Fibroblast of skin of left biceps (primary cell): ENCODE measurements at regions not wholly inside any gene's neighbourhood (a gene's known extent, or its start where the extent isn't known, plus 50 kb on each side); places are given as distances from the start of the nearest gene placed in this dataset.
A peak's percentile ranks its signal among the peaks of the same experiment; 100 is the strongest.
"Not testable (repeated sequence)": the region's sequence is repeated elsewhere in the genome, so short reads cannot be mapped to it uniquely, and the experiment has no call there.

Experiments
- DNase-seq, 2 experiments: peaks; one replicate each; pipeline ENCODE4 v3.0.0-alpha.2; 2013; ENCODE audit warnings: low read depth in 2 of 2

GRCh38 chr14:86799244-86799647 is 1193.7 kb downstream of the GALC start:
- peak; percentile 98 to 99 for DNase-seq

DNA sequence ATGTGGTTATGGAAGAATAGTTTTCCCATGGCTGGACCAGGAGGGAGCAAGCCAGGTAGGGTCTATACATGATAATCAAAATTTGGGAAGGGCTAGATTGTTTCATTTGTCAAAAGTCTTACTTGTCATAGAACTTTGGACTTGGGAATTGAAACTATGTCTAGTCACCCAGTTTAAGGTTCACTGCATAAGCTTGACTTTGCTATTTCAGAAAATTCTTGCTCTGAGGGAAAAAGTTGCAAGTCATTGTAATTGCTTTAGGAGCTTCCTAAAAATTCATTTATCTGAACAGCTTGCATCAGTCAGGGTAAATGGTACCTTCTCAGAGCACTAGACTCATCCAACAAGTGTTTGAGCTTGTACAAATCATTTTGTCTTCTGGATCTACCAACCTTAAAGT is 1194.7 kb downstream of the GALC start:
- DNase-seq, result no peak

GRCh38 chr14:86797075-86797351 is 1196.0 kb downstream of the GALC start:
- no peak for DNase-seq

DNA sequence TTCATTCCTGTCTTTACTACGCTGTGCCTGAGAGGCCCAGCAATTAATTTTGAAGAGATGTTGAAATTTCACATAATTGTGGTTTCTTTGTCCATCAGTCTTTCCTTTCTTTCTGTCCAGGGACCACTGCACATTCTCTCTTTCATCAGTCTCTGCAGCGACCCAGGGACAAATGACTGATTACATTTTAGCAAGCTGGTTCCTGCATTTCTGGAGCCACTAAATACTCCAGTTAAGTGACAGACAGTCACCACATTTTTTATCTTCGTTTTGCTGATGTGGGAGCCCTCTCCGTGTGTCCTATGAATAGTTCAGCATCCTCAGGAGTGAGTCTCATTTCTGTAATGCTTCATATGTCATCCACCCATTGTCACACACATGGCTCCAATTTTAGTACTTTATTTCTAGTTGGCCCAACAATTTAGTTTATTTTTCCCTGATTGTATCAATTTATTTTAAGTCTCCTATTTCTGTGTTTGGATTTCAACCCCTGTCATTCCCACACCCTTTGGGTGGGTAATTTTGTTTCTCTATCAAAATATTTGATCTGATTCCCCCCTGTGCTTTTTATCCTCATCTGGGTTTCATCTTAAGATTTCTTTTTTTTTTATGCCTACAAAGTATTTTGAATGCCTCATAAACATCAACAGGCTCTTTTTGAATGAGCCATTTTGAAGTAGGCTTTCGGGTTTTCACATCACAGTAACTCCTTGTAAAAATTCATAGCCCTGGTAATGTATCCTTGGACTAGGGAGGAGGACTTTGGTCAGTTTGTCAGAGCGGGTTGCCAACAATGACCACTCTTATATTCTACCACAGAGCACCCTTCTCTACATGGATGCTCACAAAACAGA is 1196.5 kb downstream of the GALC start:
- peak; percentile 95 to 96 for DNase-seq

- DNase-seq, result no peak
These were observed 1198.3 kb downstream of the GALC start for GRCh38 chr14:86794689-86795088.

DNA sequence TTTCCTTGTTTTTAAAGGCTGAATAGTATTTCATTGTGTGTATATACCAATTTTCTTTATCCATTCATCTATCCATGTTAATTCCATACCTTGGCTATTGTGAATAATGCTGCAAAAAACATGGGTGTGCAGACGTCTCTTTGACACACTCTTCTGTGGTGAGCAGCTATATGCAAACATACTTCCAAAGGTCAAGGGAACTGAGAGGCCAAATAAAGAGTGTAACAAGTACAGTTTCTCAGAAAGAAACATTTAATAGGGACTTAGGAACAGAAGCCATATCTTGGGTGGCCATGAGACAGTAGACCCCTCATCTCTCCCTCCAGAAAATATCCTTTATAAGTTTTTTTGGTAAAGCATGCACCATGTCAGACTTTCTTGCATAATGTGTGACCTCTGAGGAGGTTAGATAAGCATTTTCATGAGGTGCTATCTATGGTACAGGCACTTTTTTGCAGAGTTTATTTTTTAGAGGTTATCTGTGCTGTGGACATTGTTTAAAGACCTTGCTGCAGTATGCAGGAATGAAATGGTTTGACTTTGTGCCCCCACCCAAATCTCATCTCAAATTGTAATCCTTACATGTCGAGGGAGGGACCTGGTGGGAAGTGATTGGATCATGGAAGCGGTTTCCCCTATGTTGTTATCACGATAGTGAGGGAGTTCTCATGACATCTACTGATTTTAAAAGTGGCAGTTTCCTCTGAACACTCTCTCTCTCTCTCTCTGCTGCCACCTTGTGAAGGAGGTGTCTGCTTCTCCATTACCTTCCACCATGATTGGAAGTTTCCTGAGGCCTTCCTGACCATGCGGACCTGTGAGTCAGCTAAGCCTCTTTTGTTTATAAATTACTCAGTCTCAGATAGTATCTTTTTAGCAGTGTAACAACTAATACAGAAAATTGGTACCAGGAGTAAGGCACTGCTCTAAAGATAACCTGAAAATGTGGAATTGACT is 1202.3 kb downstream of the GALC start:
- no peak for DNase-seq

- DNase-seq, result no peak
These were observed 1204.8 kb downstream of the GALC start for GRCh38 chr14:86788224-86788623.

- peak; percentile 90 to 93 for DNase-seq
These were observed 1205.3 kb downstream of the GALC start for GRCh38 chr14:86787717-86788116.

DNA sequence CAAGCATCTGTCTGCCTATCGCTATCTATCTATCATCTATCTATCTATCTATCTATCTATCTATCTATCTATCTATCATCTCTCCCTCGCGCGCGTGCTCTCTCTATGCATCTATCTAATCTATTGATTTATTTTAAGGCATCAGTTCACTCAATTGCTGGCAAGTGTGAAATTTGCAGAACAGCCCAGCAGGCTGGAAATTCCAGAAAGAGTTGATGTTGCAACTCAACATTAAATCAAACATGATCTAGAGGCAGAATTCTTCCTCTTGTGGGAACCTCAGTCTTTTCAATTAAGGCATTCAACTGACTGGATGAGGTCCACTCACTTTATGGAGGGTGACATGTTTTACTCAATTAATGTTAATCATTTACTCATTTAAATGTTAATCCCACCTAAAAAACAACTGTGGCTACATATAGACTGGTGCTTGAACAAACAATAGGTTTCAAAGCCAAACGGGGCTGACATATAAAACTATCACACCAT is 1210.8 kb downstream of the GALC start:
- DNase-seq, result no peak

- DNase-seq, result no peak
These were observed 1212.0 kb downstream of the GALC start for GRCh38 chr14:86780876-86781510.

DNA sequence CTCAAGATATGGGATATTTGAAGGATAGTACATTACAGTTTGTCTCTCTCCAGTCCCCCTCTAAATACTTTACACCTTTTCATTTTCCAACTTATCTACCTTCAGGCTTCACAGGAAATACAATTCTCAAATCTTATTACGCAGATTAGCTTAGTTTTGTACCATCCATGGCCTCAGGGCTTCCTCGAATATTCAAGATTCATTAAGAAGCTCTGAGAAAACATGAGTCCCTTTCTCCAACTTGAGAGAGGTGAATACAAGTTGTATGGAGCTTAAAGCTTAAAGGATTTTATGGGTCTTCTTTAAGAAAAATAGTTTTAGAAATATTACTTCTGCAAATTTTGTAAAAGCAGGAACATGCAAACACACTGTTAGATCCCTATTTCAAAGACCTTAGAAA is 1212.5 kb downstream of the GALC start:
- no peak for DNase-seq

GRCh38 chr14:86779416-86779815 is 1213.6 kb downstream of the GALC start:
- DNase-seq, result no peak

DNA sequence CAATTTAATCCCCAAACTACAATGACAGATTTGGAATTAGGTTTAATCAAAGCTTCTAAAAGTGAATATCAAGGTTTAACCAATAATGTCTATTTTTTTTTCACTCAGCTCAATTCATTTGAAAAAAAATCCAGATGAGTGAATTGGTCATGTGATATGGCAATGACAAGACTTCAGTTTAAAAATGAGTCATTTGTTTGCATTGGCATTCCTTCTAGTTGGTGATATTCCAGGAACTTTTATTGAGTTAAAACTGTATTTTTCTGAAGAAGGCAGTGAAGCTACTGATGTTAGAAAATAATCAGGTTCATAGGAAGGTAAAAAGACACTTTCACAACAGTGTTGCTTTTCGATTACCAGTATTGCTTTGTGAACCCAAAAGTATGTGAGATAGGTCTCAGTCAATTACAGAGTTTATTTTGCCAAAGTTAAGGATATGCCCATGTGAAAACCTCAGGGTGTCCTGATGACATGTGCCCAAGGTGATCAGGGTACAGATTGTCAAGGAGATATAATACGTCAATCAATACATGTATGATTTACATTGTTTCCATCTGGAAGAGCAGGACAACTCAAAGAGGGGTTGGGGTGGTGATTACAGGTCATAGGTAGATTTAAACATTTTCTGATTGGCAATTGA is 1214.9 kb downstream of the GALC start:
- peak; percentile 66 to 68 for DNase-seq

DNA sequence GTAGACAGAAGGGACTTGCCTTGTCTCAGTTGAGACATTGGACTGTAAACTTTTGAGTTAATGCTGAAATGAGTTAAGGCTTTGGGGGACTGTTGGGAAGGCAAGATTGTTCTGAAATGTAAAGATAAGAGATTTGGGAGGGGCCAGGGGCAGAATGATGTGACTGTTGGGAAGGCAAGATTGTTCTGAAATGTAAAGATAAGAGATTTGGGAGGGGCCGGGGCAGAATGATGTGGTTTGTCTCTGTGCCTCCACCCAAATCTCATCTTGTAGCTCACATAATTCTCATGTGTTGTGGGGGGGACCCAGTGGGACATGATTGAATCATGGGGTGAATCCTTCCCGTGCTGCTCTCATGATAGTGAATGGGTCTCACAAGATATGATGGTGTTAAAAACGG is 1217.1 kb downstream of the GALC start:
- not testable (repeated sequence) for DNase-seq

DNA sequence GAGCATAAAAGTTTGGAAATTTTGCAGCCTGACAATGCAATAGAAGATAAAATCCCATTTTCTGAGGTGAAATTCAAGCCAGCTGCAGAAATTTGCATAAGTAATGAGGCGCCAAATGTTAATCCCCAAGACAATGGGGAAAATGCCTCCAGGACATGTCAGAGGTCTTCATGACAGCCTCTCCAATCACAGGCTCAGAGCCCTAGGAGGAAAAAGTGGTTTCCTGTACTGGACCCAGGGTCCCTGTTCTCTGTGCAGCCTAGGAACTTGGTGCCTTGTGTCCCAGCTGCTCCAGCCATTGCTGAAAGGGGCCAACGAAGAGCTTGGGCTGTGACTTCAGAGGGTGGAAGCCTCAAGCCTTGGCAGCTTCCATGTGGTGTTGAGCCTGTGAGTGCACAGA is 1218.1 kb downstream of the GALC start:
- DNase-seq, result no peak

DNA sequence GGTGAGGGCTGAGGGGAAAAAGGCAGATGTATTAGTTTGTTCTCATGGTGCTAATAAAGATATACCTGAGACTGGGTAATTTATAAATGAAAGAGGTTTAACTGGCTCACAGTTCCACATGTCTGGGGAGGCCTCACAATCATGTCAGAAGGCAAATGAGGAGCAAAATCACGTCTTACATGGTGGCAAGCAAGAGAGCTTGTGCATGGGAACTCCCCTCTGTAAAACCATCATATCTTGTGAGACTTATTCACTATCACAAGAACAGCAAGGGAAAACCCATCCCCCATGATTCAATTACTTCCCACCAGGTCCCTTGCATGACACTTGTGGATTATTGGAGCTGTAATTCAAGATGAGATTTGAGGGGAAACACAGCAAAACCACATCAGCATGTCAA is 1220.9 kb downstream of the GALC start:
- DNase-seq, result no peak

DNA sequence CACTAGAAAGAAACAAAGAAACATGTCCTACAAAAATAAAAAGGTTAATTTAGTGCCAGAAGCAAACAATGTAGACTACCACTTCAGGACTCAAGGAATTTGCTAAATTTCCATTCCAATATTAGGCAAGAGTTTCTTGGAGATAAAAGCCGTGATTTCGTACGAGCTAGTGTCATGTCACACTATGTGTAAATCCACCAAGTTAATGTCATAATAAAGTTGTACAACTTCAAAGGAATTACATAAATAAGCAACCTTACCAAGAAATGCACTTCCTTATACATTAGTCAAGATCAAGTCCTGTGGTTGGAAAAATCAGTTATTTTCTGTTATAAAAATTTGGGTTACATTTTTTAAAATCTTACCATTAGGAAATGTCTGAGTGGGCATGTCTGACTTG is 1222.8 kb downstream of the GALC start:
- DNase-seq, result no peak

DNA sequence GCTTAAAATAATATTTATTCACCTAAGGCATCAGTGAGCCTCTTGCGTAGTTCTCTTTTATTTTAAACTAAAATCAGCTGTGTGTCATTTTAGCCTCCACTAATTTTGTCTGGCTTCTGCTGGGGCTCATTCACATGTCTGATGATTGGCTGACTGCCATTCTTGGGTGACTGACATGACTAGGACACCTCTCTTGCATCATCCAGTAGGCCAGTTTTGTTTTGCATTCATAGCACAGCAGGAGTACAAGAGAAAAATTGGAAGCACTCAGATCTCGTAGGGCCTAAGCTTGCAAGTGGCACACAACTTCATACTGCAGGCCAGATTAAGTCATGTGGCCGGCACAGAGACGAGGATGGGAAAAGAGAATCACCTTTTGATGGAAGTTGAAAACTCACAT is 1226.5 kb downstream of the GALC start:
- no peak for DNase-seq

DNA sequence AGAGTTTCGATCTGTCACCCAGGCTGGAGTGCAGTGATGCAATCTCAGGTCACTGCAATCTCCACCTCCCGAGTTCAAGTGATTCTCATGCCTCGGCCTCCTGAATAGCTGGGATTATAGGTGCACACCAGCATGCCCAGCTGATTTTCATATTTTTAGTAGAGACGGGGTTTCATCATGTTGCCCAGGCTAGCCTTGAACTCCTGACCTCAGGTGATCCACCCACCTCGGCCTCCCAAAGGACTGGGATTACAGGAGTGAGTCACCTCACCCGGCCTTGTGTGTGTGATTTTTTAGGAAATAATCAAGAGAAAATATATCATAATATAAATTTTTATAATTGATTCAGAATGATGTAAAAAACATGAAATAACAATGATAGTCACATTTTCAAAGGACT is 1231.4 kb downstream of the GALC start:
- DNase-seq, result no peak

DNA sequence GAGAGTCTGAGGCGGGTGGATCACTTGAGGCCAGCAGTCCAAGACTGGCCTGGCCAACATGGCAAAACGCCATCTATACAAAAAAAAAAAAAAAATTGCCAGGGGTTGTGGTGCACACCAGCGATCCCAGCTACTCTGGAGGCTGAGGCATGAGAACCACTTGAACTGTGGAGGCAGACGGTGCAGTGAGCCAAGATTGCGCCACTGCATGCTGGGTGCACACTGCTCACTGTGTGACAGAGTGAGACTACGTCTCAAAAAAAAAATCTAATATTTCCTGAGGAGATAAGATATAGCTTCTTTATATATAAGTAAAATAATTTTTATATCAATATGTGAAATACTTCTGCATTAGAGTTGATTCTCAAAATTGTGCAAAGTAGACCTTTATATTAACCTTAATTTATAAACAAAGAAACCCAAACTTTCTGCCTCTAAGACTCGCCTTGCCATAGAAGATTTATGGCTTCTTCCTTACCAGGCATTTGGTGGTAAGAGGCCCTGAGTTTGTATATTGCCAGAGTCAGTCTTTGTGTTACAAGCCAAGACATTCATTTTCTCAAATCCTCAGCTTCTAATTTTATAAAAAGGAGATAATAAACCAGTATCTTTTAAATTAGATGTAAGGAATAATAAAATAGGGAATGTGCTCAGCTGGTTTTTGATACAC is 1226.7 kb downstream of the FLRT2 start:
- DNase-seq, result no peak

- DNase-seq, result not testable (repeated sequence)
These were observed 1220.5 kb downstream of the FLRT2 start for GRCh38 chr14:86750488-86750887.
